ENCODE measurements at regions not wholly inside any gene's neighbourhood (a gene's known extent, or its start where the extent isn't known, plus 50 kb on each side); places are given as distances from the start of the nearest gene placed in this dataset.

DNA sequence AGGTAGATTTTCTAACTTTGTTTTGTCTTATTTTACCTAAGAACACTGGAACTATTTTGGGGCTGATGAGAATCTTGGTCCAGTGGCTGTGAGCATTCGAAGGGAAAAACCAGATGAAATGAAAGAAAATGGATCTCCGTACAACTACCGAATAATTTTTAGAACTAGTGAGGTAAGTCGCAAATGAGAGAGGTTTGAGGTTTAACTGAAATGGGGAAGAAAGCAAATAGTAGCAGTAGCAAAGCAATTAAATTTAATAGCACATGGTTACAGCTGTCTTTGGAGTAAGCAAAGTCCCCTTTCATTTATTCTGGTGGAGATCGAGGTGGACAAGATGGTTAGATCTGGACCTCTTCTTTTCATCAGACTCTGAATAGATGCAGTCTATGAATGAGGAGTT is 313.5 kb upstream of the RGS6 start:
- Histone ChIP-seq H3K9ac (ENCODE audit: low read length) (no peak overlapping the region), H3K9me3 (ENCODE audit: low read length) (no peaks in the 10 kb centered on the region), H3K27me3 (ENCODE audit: low read length) (0 out of 2 replicates have a peak, but pooled peaks cover 3% of the 10 kb centered on the region), H2AFZ (ENCODE audit: low read length) (no peak overlapping the region), H3K4me2 (ENCODE audit: low read depth, low read length, poor library complexity, severe bottlenecking) (no peak overlapping the region), H3K9me2 (replicated peaks; ENCODE audit: insufficient read depth, low read length) (no peaks in the 10 kb centered on the region), H3K79me2 (ENCODE audit: low read length) (no peaks in the 10 kb centered on the region), H3K27ac (ENCODE audit: low read length) (no peak overlapping the region), H3K36me3 (ENCODE audit: insufficient read depth, low read length) (no peaks in the 10 kb centered on the region), H4K20me1 (ENCODE audit: insufficient read depth, low read depth, low read length) (peaks cover 18% of the 10 kb centered on the region; the same call in 1 of the 2 replicates), H3K4me1 (ENCODE audit: low read length) (no peaks in the 10 kb centered on the region), H3K4me3 (ENCODE audit: low read length) (no peak overlapping the region)
- peak; percentile 25 for DNase-seq

DNA sequence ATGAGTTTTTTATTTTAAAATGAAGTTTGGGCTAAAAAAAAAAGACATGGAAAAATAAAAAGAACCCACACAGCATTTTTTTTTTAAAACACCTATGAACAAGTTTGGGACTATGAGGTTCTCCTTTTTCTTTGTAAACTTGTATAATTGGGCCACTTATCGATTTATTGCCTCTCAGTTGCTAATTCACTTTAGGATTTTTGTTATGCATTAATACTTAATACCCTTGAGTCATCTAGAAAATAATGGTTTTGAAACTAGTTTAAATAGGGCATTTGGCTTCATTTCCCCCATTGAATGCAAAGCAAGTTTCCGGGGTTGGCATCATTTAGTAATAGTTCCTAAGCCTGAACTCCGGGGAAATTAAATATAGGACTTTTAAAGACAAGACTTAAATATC is 312.8 kb upstream of the RGS6 start:
- no peaks in the 10 kb centered on the region for H3K79me2 ChIP-seq (ENCODE audit: low read length)
- H3K4me2 ChIP-seq (ENCODE audit: low read depth, low read length, poor library complexity, severe bottlenecking), result no peak overlapping the region
- 0 out of 2 replicates have a peak, but pooled peaks cover 3% of the 10 kb centered on the region for H3K27me3 ChIP-seq (ENCODE audit: low read length)
- H2AFZ ChIP-seq (ENCODE audit: low read length), result no peak overlapping the region
- peak; percentile 35 for DNase-seq
- H3K9me3 ChIP-seq (ENCODE audit: low read length), result no peaks in the 10 kb centered on the region
- no peaks in the 10 kb centered on the region for H3K36me3 ChIP-seq (ENCODE audit: insufficient read depth, low read length)
- peaks cover 18% of the 10 kb centered on the region; the same call in 1 of the 2 replicates for H4K20me1 ChIP-seq (ENCODE audit: insufficient read depth, low read depth, low read length)
- no peaks in the 10 kb centered on the region for H3K4me1 ChIP-seq (ENCODE audit: low read length)
- no peak overlapping the region for H3K4me3 ChIP-seq (ENCODE audit: low read length)
- no peak overlapping the region for H3K9ac ChIP-seq (ENCODE audit: low read length)
- H3K9me2 ChIP-seq (replicated peaks; ENCODE audit: insufficient read depth, low read length), result no peaks in the 10 kb centered on the region
- H3K27ac ChIP-seq (ENCODE audit: low read length), result no peak overlapping the region

DNA sequence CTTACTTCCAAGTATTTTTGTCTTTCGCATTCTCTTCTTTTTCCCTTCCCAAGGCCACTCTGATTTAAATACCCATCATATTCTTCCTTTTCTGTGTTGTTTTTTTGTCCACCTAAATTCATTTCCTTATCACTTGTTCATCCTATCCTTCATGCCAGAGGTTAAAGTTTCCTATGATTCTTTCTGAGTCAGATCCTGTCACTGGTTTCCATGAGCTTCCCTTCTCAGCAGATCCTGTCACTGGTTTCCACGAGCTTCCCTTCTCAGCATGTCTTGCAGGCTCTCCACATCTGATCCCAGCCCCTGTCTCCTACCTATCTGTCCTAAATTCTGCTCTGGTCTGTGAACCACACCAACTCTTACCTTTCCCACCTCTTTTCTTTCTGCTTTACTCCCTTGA is 311.8 kb upstream of the RGS6 start:
- Histone ChIP-seq H3K79me2 (ENCODE audit: low read length) (no peaks in the 10 kb centered on the region), H3K4me3 (ENCODE audit: low read length) (no peak overlapping the region), H3K9ac (ENCODE audit: low read length) (no peak overlapping the region), H3K9me3 (ENCODE audit: low read length) (no peaks in the 10 kb centered on the region), H2AFZ (ENCODE audit: low read length) (no peak overlapping the region), H3K36me3 (ENCODE audit: insufficient read depth, low read length) (no peaks in the 10 kb centered on the region), H3K9me2 (replicated peaks; ENCODE audit: insufficient read depth, low read length) (no peaks in the 10 kb centered on the region), H3K27me3 (ENCODE audit: low read length) (0 out of 2 replicates have a peak, but pooled peaks cover 3% of the 10 kb centered on the region), H3K4me1 (ENCODE audit: low read length) (no peaks in the 10 kb centered on the region), H3K4me2 (ENCODE audit: low read depth, low read length, poor library complexity, severe bottlenecking) (no peak overlapping the region), H4K20me1 (ENCODE audit: insufficient read depth, low read depth, low read length) (peaks cover 18% of the 10 kb centered on the region; the same call in 1 of the 2 replicates), H3K27ac (ENCODE audit: low read length) (no peak overlapping the region)
- DNase-seq, result no peak

DNA sequence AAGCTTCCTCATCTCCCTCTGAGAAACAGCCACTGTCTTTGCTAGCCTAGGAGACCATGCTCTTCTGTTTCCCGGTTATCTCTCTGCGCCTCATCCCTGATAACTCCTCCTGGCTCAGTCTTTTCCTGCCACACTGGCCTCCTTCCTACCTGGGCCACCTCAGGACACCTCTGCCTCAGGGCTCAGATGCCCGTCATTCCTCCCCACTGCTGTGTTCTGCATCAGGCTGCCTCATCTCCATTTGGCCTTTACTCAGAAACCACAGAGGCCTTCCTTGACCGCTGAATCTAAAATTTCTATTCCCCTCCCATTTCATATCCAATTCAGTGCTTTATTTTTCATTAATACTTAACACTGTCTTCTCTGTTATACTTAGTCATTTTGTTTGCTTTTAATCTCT is 311.0 kb upstream of the RGS6 start:
- Histone ChIP-seq H2AFZ (ENCODE audit: low read length) (no peak overlapping the region), H3K4me2 (ENCODE audit: low read depth, low read length, poor library complexity, severe bottlenecking) (no peak overlapping the region), H3K27me3 (ENCODE audit: low read length) (0 out of 2 replicates have a peak, but pooled peaks cover 3% of the 10 kb centered on the region), H3K79me2 (ENCODE audit: low read length) (no peaks in the 10 kb centered on the region), H3K4me3 (ENCODE audit: low read length) (no peak overlapping the region), H3K27ac (ENCODE audit: low read length) (no peak overlapping the region), H3K9ac (ENCODE audit: low read length) (no peak overlapping the region), H3K36me3 (ENCODE audit: insufficient read depth, low read length) (no peaks in the 10 kb centered on the region), H3K9me3 (ENCODE audit: low read length) (no peaks in the 10 kb centered on the region), H3K9me2 (replicated peaks; ENCODE audit: insufficient read depth, low read length) (no peaks in the 10 kb centered on the region), H4K20me1 (ENCODE audit: insufficient read depth, low read depth, low read length) (peaks cover 18% of the 10 kb centered on the region; the same call in 1 of the 2 replicates), H3K4me1 (ENCODE audit: low read length) (no peaks in the 10 kb centered on the region)
- DNase-seq, result no peak

DNA sequence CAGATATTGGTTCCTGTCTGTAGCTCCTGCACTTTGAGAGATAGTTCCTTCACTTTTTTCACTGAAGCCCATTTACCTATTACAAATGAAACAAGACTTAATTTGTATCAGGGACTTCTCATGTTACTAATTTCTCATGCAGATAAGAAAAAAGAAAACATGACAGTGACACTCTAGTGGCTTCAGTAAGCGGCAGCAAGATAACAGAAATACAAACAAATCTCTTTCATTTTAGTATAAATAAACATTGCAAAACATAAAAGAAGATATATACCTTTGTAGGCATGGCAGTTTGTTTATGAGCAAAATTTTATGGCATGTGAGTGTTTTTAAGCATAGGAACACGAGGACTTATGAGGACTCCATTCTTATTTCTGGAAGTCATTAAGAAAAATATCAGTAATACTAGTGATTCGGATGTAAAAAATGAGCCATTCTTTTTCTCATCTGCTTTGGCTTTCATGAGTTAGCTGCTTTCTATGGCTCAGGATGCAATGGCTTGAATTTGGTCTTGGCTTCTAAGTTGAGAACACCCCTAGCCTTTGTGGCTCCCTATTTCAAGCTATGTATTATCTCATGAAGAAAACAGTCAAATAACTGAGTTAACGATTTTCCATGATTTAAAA is 310.1 kb upstream of the RGS6 start:
- Histone ChIP-seq H3K4me1 (ENCODE audit: low read length) (no peaks in the 10 kb centered on the region), H3K9me2 (replicated peaks; ENCODE audit: insufficient read depth, low read length) (no peaks in the 10 kb centered on the region), H3K4me3 (ENCODE audit: low read length) (no peak overlapping the region), H4K20me1 (ENCODE audit: insufficient read depth, low read depth, low read length) (peaks cover 14% of the 10 kb centered on the region; the same call in 1 of the 2 replicates), H3K79me2 (ENCODE audit: low read length) (no peaks in the 10 kb centered on the region), H3K27me3 (ENCODE audit: low read length) (0 out of 2 replicates have a peak, but pooled peaks cover 2% of the 10 kb centered on the region), H3K4me2 (ENCODE audit: low read depth, low read length, poor library complexity, severe bottlenecking) (no peak overlapping the region), H3K9me3 (ENCODE audit: low read length) (no peaks in the 10 kb centered on the region), H3K27ac (ENCODE audit: low read length) (no peak overlapping the region), H2AFZ (ENCODE audit: low read length) (no peak overlapping the region), H3K36me3 (ENCODE audit: insufficient read depth, low read length) (no peaks in the 10 kb centered on the region), H3K9ac (ENCODE audit: low read length) (no peak overlapping the region)
- DNase-seq, result peak; percentile 31

DNA sequence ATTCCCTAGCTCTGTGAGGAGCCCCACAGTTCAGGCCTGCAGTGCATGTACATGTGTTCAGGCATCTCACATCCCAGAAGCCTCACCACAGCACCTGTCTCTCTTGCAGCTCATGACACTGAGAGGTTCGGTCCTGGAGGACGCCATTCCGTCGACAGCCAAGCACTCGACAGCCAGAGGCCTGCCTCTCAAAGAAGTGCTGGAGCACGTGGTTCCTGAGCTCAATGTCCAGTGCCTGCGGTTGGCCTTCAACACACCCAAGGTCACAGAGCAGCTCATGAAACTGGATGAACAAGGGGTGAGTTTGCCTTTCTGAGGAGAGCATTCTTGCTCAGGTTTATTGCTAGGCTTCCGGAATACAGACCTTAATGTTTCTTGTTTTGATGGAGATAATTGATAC is 308.3 kb upstream of the RGS6 start:
- Histone ChIP-seq H3K4me3 (ENCODE audit: low read length) (no peak overlapping the region), H3K9me2 (replicated peaks; ENCODE audit: insufficient read depth, low read length) (no peaks in the 10 kb centered on the region), H3K4me2 (ENCODE audit: low read depth, low read length, poor library complexity, severe bottlenecking) (no peak overlapping the region), H3K9me3 (ENCODE audit: low read length) (no peaks in the 10 kb centered on the region), H2AFZ (ENCODE audit: low read length) (no peak overlapping the region), H3K27me3 (ENCODE audit: low read length) (no peaks in the 10 kb centered on the region), H3K4me1 (ENCODE audit: low read length) (no peaks in the 10 kb centered on the region), H4K20me1 (ENCODE audit: insufficient read depth, low read depth, low read length) (peaks cover 3% of the 10 kb centered on the region; the same call in 1 of the 2 replicates), H3K36me3 (ENCODE audit: insufficient read depth, low read length) (no peaks in the 10 kb centered on the region), H3K27ac (ENCODE audit: low read length) (no peak overlapping the region), H3K79me2 (ENCODE audit: low read length) (no peaks in the 10 kb centered on the region), H3K9ac (ENCODE audit: low read length) (no peak overlapping the region)
- DNase-seq, result no peak

DNA sequence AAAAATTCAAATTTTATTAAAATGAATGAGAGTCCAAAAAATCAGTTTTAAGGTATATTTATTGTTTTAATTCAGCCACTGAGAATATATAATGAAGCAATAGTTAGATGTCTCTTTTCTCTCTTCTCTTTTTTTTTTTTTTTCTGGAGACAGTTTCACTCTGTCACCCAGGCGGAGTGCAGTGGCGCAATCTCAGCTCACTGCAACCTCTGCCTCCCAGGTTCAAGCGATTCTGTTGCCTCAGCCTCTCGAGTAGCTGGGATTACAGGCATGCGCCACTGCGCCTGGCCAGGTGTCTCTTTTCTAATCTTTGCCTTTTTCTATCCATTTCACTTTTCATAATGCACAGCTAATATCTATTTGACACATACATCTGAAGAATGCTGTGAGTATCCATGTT is 307.1 kb upstream of the RGS6 start:
- Histone ChIP-seq H2AFZ (ENCODE audit: low read length) (no peak overlapping the region), H3K9me2 (replicated peaks; ENCODE audit: insufficient read depth, low read length) (no peaks in the 10 kb centered on the region), H3K27ac (ENCODE audit: low read length) (no peak overlapping the region), H3K4me2 (ENCODE audit: low read depth, low read length, poor library complexity, severe bottlenecking) (no peak overlapping the region), H3K4me3 (ENCODE audit: low read length) (no peak overlapping the region), H3K9me3 (ENCODE audit: low read length) (no peaks in the 10 kb centered on the region), H3K36me3 (ENCODE audit: insufficient read depth, low read length) (no peaks in the 10 kb centered on the region), H3K79me2 (ENCODE audit: low read length) (no peaks in the 10 kb centered on the region), H4K20me1 (ENCODE audit: insufficient read depth, low read depth, low read length) (no peaks in the 10 kb centered on the region), H3K9ac (ENCODE audit: low read length) (no peak overlapping the region), H3K27me3 (ENCODE audit: low read length) (no peaks in the 10 kb centered on the region), H3K4me1 (ENCODE audit: low read length) (no peaks in the 10 kb centered on the region)
- peak; percentile 25 for DNase-seq

DNA sequence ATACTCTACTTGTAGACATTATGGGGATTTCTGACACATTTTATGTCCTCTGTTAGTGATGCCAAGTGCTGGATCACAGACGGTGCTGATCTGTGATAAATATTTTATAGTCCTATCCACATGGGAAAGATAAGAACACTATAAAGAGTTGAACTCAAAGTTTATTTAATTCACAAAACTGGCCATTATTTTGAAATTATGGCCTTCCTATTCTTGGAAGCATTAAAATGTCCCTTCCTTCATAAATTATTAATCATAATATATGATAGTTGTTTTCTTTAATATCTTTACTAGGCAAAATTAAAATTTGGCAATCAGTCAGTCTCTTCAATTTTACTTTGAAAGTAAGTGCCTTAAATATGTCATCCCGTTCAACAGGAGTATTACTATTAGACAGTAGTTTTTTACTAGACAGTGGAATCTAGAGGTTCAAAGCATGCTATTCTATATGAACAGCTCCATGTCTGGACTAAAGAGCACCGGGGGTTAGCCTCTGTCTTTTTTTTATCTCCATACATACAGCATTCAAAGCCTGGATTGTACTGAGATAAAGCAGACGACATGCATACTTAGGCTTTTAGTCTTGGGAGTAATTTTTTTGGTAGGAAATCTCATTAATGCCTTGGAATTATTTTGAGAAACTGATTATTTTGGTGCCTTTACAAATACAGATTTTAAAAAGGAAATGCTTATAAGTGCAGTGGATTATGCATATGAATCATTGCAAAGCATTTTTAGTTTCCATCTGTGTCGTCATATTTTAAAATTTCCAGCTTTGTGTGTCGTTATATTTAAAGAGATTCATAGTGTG is 306.1 kb upstream of the RGS6 start:
- Histone ChIP-seq H3K9me2 (replicated peaks; ENCODE audit: insufficient read depth, low read length) (no peaks in the 10 kb centered on the region), H3K9me3 (ENCODE audit: low read length) (no peaks in the 10 kb centered on the region), H3K4me3 (ENCODE audit: low read length) (no peak overlapping the region), H3K36me3 (ENCODE audit: insufficient read depth, low read length) (no peaks in the 10 kb centered on the region), H4K20me1 (ENCODE audit: insufficient read depth, low read depth, low read length) (no peaks in the 10 kb centered on the region), H2AFZ (ENCODE audit: low read length) (no peak overlapping the region), H3K4me2 (ENCODE audit: low read depth, low read length, poor library complexity, severe bottlenecking) (no peak overlapping the region), H3K9ac (ENCODE audit: low read length) (no peak overlapping the region), H3K79me2 (ENCODE audit: low read length) (no peaks in the 10 kb centered on the region), H3K4me1 (ENCODE audit: low read length) (no peaks in the 10 kb centered on the region), H3K27me3 (ENCODE audit: low read length) (no peaks in the 10 kb centered on the region), H3K27ac (ENCODE audit: low read length) (no peak overlapping the region)
- peak; percentile 37 for DNase-seq
